Calu3 (cell line): ENCODE measurements at regions not wholly inside any gene's neighbourhood (a gene's known extent, or its start where the extent isn't known, plus 50 kb on each side); places are given as distances from the start of the nearest gene placed in this dataset.

Source experiments
- BruUV-seq: library from RNA; stranded (reverse); fragments of 400-500 nt; replicated peaks from 2 replicates; lab custom pipeline; 2021; lab: Mats Ljungman, UMichigan
- CTCF ChIA-PET: fragments of 300-600 bp; sonication (Branson Sonifier 250); formaldehyde crosslinking; loops from one replicate; lab custom pipeline; 2022; ENCODE audit warnings: antibody characterized with exemption; lab: Charles Lee
- DNase-seq: peaks from one replicate; pipeline ENCODE4 v3.0.0; 2022
- H3K27ac Mint-ChIP-seq: one replicate; pipeline ENCODE4 v1.8.0; 2022; ENCODE audit warnings: mixed read lengths; ENCODE audit not compliant: unreplicated experiment
- H3K27me3 Mint-ChIP-seq: one replicate; pipeline ENCODE4 v1.8.0; 2022; ENCODE audit warnings: mixed read lengths; ENCODE audit not compliant: unreplicated experiment
- H3K36me3 Mint-ChIP-seq: one replicate; pipeline ENCODE4 v1.8.0; 2022; ENCODE audit warnings: mild to moderate bottlenecking, moderate library complexity, mixed read lengths; ENCODE audit not compliant: insufficient read depth, unreplicated experiment
- H3K4me1 Mint-ChIP-seq: one replicate; pipeline ENCODE4 v1.8.0; 2022; ENCODE audit warnings: mild to moderate bottlenecking, low read depth, mixed read lengths; ENCODE audit not compliant: unreplicated experiment
- H3K4me3 Mint-ChIP-seq: one replicate; pipeline ENCODE4 v1.8.0; 2022; ENCODE audit warnings: mild to moderate bottlenecking, low read depth, moderate library complexity, mixed read lengths; ENCODE audit not compliant: unreplicated experiment
- H3K9me3 Mint-ChIP-seq: one replicate; pipeline ENCODE4 v1.8.0; 2022; ENCODE audit warnings: low read depth, mixed read lengths; ENCODE audit not compliant: unreplicated experiment
- CTCF ChIP-seq: fragments of 200-600 bp; IDR thresholded peaks from one replicate; pipeline ENCODE4 v1.8.0; 2022; ENCODE audit warnings: antibody characterized with exemption; ENCODE audit not compliant: unreplicated experiment
- intact Hi-C: fragments of 100-400 bp; cut with micrococcal nuclease; formaldehyde crosslinking; loops from one replicate; pipeline ENCODE4 v1.10.0; 2022; ENCODE audit not compliant: unreplicated experiment

DNA sequence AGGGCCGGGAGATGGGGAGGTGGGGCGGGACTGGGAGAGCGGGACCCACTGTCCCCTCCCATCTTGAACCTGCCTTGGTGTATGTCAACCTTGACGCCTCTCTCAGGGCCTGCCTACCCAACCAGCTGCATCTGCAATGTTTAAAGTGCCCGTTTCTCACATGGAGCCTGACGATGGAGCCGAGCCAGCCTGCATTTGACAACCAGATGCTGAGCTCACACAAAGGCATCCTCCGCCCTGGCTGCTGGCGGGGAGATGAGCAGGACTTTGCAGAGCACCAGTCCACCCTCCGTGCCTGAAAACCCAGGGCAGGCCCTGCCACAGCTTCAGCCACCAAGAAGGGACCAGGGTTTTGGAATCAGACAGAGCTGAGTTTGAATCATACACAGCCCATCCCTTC lies 141.1 kb upstream of the SMIM23 start:
- peaks cover 73% of the 10 kb centered on the region for H3K27me3 Mint-ChIP-seq
- no peaks in the 10 kb centered on the region for H3K9me3 Mint-ChIP-seq
- peaks cover 8% of the 10 kb centered on the region for H3K4me1 Mint-ChIP-seq

GRCh38 chr5:171646102-171647042 lies 139.2 kb upstream of the SMIM23 start:
- Mint-ChIP-seq H3K27me3 (peaks cover 62% of the 10 kb centered on the region), H3K4me3 (no peak overlapping the region), H3K27ac (no peak overlapping the region), H3K36me3 (no peaks in the 10 kb centered on the region), H3K4me1 (peaks cover 8% of the 10 kb centered on the region), H3K9me3 (no peaks in the 10 kb centered on the region)
- CTCF ChIA-PET, result interaction anchor here (1.3 to 1.6 kb wide), 2 partner anchors 11 to 27 kb away, joined by 3 read pairs; no protein-coding TSS in a partner anchor
- TF ChIP-seq CTCF, result no peak
- intact Hi-C loops, result no loop called here
- no peak for DNase-seq
- BruUV-seq, result no TSS peak

More for the DNA sequence above, 141.1 kb upstream of the SMIM23 start:
- intact Hi-C loops, result no loop called here
- Mint-ChIP-seq H3K36me3 (no peaks in the 10 kb centered on the region), H3K27ac (no peak overlapping the region), H3K4me3 (no peak overlapping the region)
- no TSS peak for BruUV-seq
- CTCF ChIA-PET, result interaction anchor here (0.5 to 1.4 kb wide), 2 partner anchors 16 to 53 kb away, joined by 4 to 8 read pairs; no protein-coding TSS in a partner anchor
- TF ChIP-seq CTCF, result no peak
- no peak for DNase-seq

DNA sequence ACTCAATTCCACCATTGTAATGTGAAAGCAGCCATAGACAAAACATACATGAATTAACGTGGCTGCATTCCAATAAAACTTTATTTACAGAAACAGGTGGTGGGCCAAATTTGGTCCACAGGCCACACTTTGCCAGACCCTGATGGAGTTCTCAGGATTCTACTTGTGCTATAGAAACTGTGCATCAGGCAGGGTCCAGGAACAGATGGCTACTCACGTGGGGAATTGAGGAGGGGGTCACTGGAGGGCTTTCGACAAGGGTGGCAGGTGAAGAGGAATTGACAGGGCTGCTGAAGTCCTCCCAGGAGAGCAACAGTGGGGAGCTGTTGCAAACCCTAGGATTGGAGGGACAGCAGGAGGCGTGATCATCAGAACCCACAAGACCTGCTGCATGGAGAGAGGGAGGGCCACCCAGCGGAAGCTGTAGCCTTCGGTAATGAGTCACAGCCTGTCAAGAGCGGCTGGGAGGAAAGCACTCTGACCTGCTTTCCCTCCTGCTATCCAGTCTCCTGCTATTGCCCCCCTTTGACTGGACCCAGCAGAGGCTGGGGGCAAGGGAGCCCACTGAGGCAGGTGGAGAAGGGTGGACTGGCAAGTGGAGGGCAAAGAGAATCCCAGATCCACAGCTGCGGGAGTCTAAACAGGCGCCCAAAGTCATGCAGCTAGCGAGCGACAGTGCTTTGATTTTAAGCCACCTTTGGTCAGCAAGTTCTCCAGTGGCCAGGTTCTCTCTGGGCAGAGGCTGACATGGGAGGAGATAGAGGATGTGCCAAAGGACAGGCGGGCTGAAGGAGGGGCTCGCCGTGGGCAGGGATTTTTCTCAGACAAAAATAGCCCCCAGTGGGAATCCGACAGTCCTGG lies 138.3 kb upstream of the SMIM23 start:
- Mint-ChIP-seq H3K27me3 (peaks cover 58% of the 10 kb centered on the region), H3K4me3 (no peak overlapping the region), H3K36me3 (no peaks in the 10 kb centered on the region), H3K27ac (no peak overlapping the region), H3K9me3 (no peaks in the 10 kb centered on the region), H3K4me1 (peaks cover 8% of the 10 kb centered on the region)
- BruUV-seq, result no TSS peak
- no peak for TF ChIP-seq CTCF
- CTCF ChIA-PET, result interaction anchor here (0.8 to 1.6 kb wide), 3 partner anchors 12 to 229 kb away, joined by 3 read pairs; no protein-coding TSS in a partner anchor
- intact Hi-C loops, result no loop called here
- DNase-seq, result peak; percentile 71

DNA sequence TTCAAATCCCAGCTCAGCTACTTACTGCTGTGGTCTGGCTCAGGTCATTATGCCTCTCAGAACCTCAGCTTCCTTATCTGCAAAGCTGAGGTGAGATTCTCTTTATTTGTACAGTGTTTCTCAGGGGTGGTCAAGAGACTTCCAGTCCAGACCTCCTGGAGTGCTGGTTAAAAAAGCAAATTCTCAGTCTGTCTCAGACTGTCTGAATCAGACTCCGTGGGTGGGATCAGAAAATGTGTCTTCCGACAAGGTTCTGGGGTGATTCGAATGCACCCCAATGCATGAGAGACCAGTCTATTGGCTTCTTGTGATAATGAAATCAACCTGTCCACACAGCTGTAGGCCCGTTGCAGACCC lies 137.7 kb upstream of the SMIM23 start:
- CTCF ChIA-PET, result interaction anchor here (0.8 to 1.6 kb wide), 2 partner anchors 13 to 229 kb away, joined by 3 read pairs; no protein-coding TSS in a partner anchor
- H3K27ac Mint-ChIP-seq, result no peak overlapping the region

More for the DNA sequence above, 137.7 kb upstream of the SMIM23 start:
- Mint-ChIP-seq H3K4me1 (peaks cover 8% of the 10 kb centered on the region), H3K9me3 (no peaks in the 10 kb centered on the region), H3K36me3 (no peaks in the 10 kb centered on the region), H3K4me3 (no peak overlapping the region), H3K27me3 (peaks cover 58% of the 10 kb centered on the region)
- BruUV-seq, result no TSS peak
- TF ChIP-seq CTCF, result no peak
- DNase-seq, result no peak
- intact Hi-C loops, result no loop called here
